ENCODE measurements at regions not wholly inside any gene's neighbourhood (a gene's known extent, or its start where the extent isn't known, plus 50 kb on each side); places are given as distances from the start of the nearest gene placed in this dataset.

GRCh38 chr3:182671541-182671940, 121.8 kb upstream of the ATP11B start:
- TF ChIP-seq EZH2 (IDR thresholded peaks at IDR 0.05; ENCODE audit: borderline replicate concordance, insufficient read depth, low read depth, low read length, poor library complexity, severe bottlenecking) (no peak), CTCF (IDR thresholded peaks at IDR 0.05) (no peak)
